H1 (cell line): ENCODE measurements at regions not wholly inside any gene's neighbourhood (a gene's known extent, or its start where the extent isn't known, plus 50 kb on each side); places are given as distances from the start of the nearest gene placed in this dataset.

Source experiments
- CTCF ChIA-PET: fragments of 300-600 bp; sonication (Branson Sonifier 250); formaldehyde crosslinking; loops from one replicate; lab custom pipeline; 2021; ENCODE audit not compliant: partially characterized antibody; lab: Charles Lee
- POLR2A ChIA-PET: fragments of 300-600 bp; sonication (Branson Sonifier 250); formaldehyde crosslinking; loops from one replicate; lab custom pipeline; 2021; ENCODE audit warnings: inconsistent platforms; ENCODE audit not compliant: partially characterized antibody; lab: Charles Lee
- DNase-seq, 2 experiments: peaks; one replicate each; pipeline versions ENCODE4 v3.0.0 to v3.0.0-alpha.2; 2010 to 2022; ENCODE audit warnings: low spot score in 2 of 2, low read depth in 1 of 2, mixed read lengths in 1 of 2
- FAIRE-seq: peaks from 2 replicates; lab custom pipeline; 2011; peaks lifted over from hg19 to GRCh38; lab: Jason Lieb, UNC
- H2AFZ ChIP-seq: 2 replicates; pipeline ENCODE4 v1.8.1; 2012; ENCODE audit warnings: low read length, inconsistent platforms
- H2AK5ac ChIP-seq: 2 replicates; pipeline ENCODE4 v1.6.1; 2013; ENCODE audit warnings: low read depth, low read length
- H2BK120ac ChIP-seq: replicated peaks from 2 replicates; pipeline ENCODE3; 2013; ENCODE audit warnings: low read depth, low read length, inconsistent platforms
- H2BK12ac ChIP-seq: 2 replicates; pipeline ENCODE4 v1.6.1; 2013; ENCODE audit warnings: low read depth, low read length
- H2BK15ac ChIP-seq: 2 replicates; pipeline ENCODE4 v1.6.1; 2013; ENCODE audit warnings: low read length
- H2BK20ac ChIP-seq: 2 replicates; pipeline ENCODE4 v1.6.1; 2013; ENCODE audit warnings: low read length
- H2BK5ac ChIP-seq: 2 replicates; pipeline ENCODE4 v1.6.1; 2013; ENCODE audit warnings: low read depth, low read length
- H3K14ac ChIP-seq: 2 replicates; pipeline ENCODE4 v1.6.1; 2013; ENCODE audit warnings: inconsistent platforms; ENCODE audit not compliant: insufficient read length
- H3K18ac ChIP-seq: 2 replicates; pipeline ENCODE4 v1.6.1; 2013; ENCODE audit warnings: low read length; ENCODE audit errors: extremely low read depth
- H3K23ac ChIP-seq: 2 replicates; pipeline ENCODE4 v1.6.1; 2013; ENCODE audit warnings: inconsistent platforms; ENCODE audit not compliant: insufficient read length
- H3K23me2 ChIP-seq: 2 replicates; pipeline ENCODE4 v1.6.1; 2013; ENCODE audit warnings: low read depth, low read length
- H3K27ac ChIP-seq: 2 replicates; pipeline ENCODE4 v1.6.1; 2011; ENCODE audit warnings: low read depth, low read length, inconsistent platforms
- H3K27me3 ChIP-seq, 4 experiments: replicated peaks in 1 of 4; 1 replicate in 1 of 4; 2 replicates in 3 of 4; pipeline versions ENCODE4 v1.6.1 to v1.8.1; 2011 to 2013; ENCODE audit warnings: low read length in 3 of 4, mild to moderate bottlenecking in 3 of 4, inconsistent platforms in 2 of 4, mixed read lengths in 2 of 4, moderate library complexity in 1 of 4; ENCODE audit not compliant: control insufficient read depth in 3 of 4, insufficient read depth in 3 of 4; ENCODE audit errors: extremely low read depth in 1 of 4
- H3K36me3 ChIP-seq, 4 experiments: 2 replicates each; pipeline versions ENCODE4 v1.6.1 to v1.8.1; 2011 to 2013; ENCODE audit warnings: mild to moderate bottlenecking in 4 of 4, low read length in 3 of 4, moderate library complexity in 2 of 4, control low read depth in 1 of 4, inconsistent platforms in 1 of 4; ENCODE audit not compliant: insufficient read depth in 4 of 4, control insufficient read depth in 2 of 4
- H3K4ac ChIP-seq: replicated peaks from 2 replicates; pipeline ENCODE3; 2013; ENCODE audit warnings: low read length, low read depth, mixed read lengths, inconsistent platforms; ENCODE audit not compliant: insufficient read length
- H3K4me1 ChIP-seq, 4 experiments: replicated peaks in 1 of 4; 1 replicate in 1 of 4; 2 replicates in 3 of 4; pipeline versions ENCODE4 v1.6.1 to v1.8.1; 2011 to 2013; ENCODE audit warnings: low read length in 3 of 4, inconsistent platforms in 2 of 4, mixed read lengths in 1 of 4; ENCODE audit not compliant: insufficient read depth in 4 of 4, control insufficient read depth in 3 of 4
- H3K4me2 ChIP-seq, 2 experiments: 2 replicates each; pipeline versions ENCODE4 v1.6.1 to v1.8.1; 2011 to 2013; ENCODE audit warnings: low read depth in 2 of 2, low read length in 2 of 2, control low read depth in 1 of 2, inconsistent platforms in 1 of 2, mild to moderate bottlenecking in 1 of 2; ENCODE audit not compliant: insufficient read depth in 1 of 2
- H3K4me3 ChIP-seq, 4 experiments: fragments of 200-600, 300-600 bp in 1 of 4; sonication (generic), shearing (Covaris generic), sonication (Bioruptor Twin) in 1 of 4; 2 replicates each; pipeline versions ENCODE4 v1.5.1 to v1.8.1; 2011 to 2016; ENCODE audit warnings: low read length in 4 of 4, low read depth in 3 of 4, control low read depth in 2 of 4, inconsistent platforms in 2 of 4, mild to moderate bottlenecking in 2 of 4, mixed read lengths in 1 of 4, moderate library complexity in 1 of 4; ENCODE audit not compliant: insufficient read depth in 2 of 4; ENCODE audit errors: extremely low read depth in 1 of 4
- H3K56ac ChIP-seq: replicated peaks from 2 replicates; pipeline ENCODE3; 2013; ENCODE audit warnings: low read depth, mild to moderate bottlenecking, mixed read lengths, low read length, inconsistent platforms; ENCODE audit not compliant: insufficient read length
- H3K79me1 ChIP-seq: 2 replicates; pipeline ENCODE4 v1.6.1; 2013; ENCODE audit warnings: low read depth, low read length, control low read depth
- H3K79me2 ChIP-seq, 2 experiments: 2 replicates each; pipeline versions ENCODE4 v1.6.1 to v1.8.1; 2012 to 2013; ENCODE audit warnings: low read length in 2 of 2, mild to moderate bottlenecking in 2 of 2, inconsistent platforms in 1 of 2; ENCODE audit not compliant: insufficient read depth in 2 of 2, control insufficient read depth in 1 of 2
- H3K9ac ChIP-seq, 4 experiments: replicated peaks in 1 of 4; 1 replicate in 1 of 4; 2 replicates in 3 of 4; pipeline versions ENCODE4 v1.6.1 to v1.8.1; 2011 to 2013; ENCODE audit warnings: low read depth in 3 of 4, low read length in 3 of 4, control low read depth in 2 of 4, mild to moderate bottlenecking in 2 of 4, moderate library complexity in 2 of 4, inconsistent platforms in 1 of 4; ENCODE audit errors: extremely low read depth in 1 of 4
- H3K9me3 ChIP-seq, 2 experiments: 2 replicates each; pipeline versions ENCODE4 v1.6.1 to v1.8.1; 2012 to 2013; ENCODE audit warnings: mild to moderate bottlenecking in 2 of 2, moderate library complexity in 2 of 2, control low read depth in 1 of 2, inconsistent platforms in 1 of 2, low read depth in 1 of 2, low read length in 1 of 2, mixed read lengths in 1 of 2; ENCODE audit not compliant: insufficient read depth in 2 of 2
- H4K20me1 ChIP-seq, 2 experiments: replicated peaks in 1 of 2; 2 replicates each; pipeline versions ENCODE3 to v1.8.1; 2011 to 2013; ENCODE audit warnings: inconsistent platforms in 2 of 2, low read length in 2 of 2, mild to moderate bottlenecking in 1 of 2; ENCODE audit not compliant: insufficient read depth in 2 of 2, control insufficient read depth in 1 of 2
- H4K5ac ChIP-seq: 2 replicates; pipeline ENCODE4 v1.6.1; 2013; ENCODE audit warnings: low read length, low read depth, mixed read lengths, inconsistent platforms; ENCODE audit not compliant: insufficient read length
- H4K8ac ChIP-seq: 2 replicates; pipeline ENCODE4 v1.8.0; 2013; ENCODE audit warnings: mild to moderate bottlenecking, moderate library complexity, low read length, inconsistent platforms; ENCODE audit not compliant: insufficient read depth; ENCODE audit errors: extremely low read depth
- H4K91ac ChIP-seq: replicated peaks from 2 replicates; pipeline ENCODE3; 2013; ENCODE audit warnings: low read length, mixed read lengths, inconsistent platforms; ENCODE audit not compliant: insufficient read length
- CTBP2 ChIP-seq: IDR thresholded peaks from 2 replicates; pipeline ENCODE4 v1.7.0; 2011; ENCODE audit warnings: borderline replicate concordance, mild to moderate bottlenecking, moderate library complexity, mixed read lengths, low read length; ENCODE audit not compliant: insufficient read depth, insufficient read length
- EGR1 ChIP-seq: IDR thresholded peaks from 2 replicates; pipeline ENCODE4 v1.6.1; 2011; ENCODE audit warnings: low read depth, low read length, borderline replicate concordance
- SIRT6 ChIP-seq: IDR thresholded peaks from one replicate; pipeline ENCODE4 v1.7.1; 2012; ENCODE audit warnings: low read length, inconsistent platforms
- TEAD4 ChIP-seq: IDR thresholded peaks from 2 replicates; pipeline ENCODE4 v1.6.1; 2012; ENCODE audit warnings: low read depth, low read length, inconsistent platforms, mixed read lengths
- WGBS, 2 experiments: shearing (Covaris generic) in 1 of 2; methylation state at CpG; one replicate each; pipeline versions ENCODE4 v1.1.6 to v1.1.7; 2013 to 2015; ENCODE audit warnings: low lambda C conversion rate in 2 of 2, mixed read lengths in 2 of 2, inconsistent platforms in 1 of 2, low coverage in 1 of 2, missing lambda C conversion rate in 1 of 2; ENCODE audit not compliant: insufficient replicate concordance in 2 of 2, insufficient coverage in 1 of 2, insufficient read length in 1 of 2; ENCODE audit errors: extremely low coverage in 1 of 2, missing lambda C conversion rate in 1 of 2; 5-methylcytosine and 5-hydroxymethylcytosine counted together

DNA sequence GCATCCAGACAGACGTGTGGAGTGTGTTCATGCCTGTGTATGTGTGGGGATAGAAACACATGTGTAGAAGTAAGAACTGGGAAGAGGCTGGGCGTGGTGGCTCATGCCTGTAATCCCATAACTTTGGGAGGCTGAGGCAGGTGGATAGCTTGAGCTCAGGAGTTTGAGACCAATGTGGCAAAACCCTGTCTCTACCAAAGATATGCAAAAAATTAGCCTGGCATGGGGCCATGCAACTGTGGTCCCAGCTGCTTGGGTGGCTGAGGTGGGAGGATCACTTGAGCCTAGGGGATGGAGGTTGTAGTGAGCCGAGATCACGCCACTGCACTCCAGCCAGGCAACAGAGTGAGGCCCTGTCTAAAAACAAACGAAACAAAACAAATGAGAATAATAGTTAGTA, 1166.6 kb downstream of the TBC1D22A start:
- WGBS, 2 experiments, result 84% methylated on average over 5 of the region's 5 CpGs; no CpG with 5 or more reads in 1 of the 2 experiments
- FAIRE-seq, result no peak

More for the DNA sequence above, 1166.6 kb downstream of the TBC1D22A start:
- H3K14ac ChIP-seq, result no peak overlapping the region
- no peak overlapping the region for H3K18ac ChIP-seq
- no peak overlapping the region for H3K4me2 ChIP-seq
- H2BK120ac ChIP-seq, result no peak overlapping the region
- H3K56ac ChIP-seq, result no peak overlapping the region
- no peak overlapping the region for H3K9ac ChIP-seq
- no peak overlapping the region for H4K5ac ChIP-seq
- H4K20me1 ChIP-seq, result no peaks in the 10 kb centered on the region
- no peak overlapping the region for H2AFZ ChIP-seq
- H3K27me3 ChIP-seq, result no peaks in the 10 kb centered on the region; a peak in 1 of 7 replicates
- ChIA-PET POLR2A (no interaction called here), CTCF (no interaction called here)
- H3K79me2 ChIP-seq, result no peaks in the 10 kb centered on the region
- H3K23me2 ChIP-seq, result no peaks in the 10 kb centered on the region
- H3K4me1 ChIP-seq, result no peaks in the 10 kb centered on the region
- no peak for DNase-seq
- no peak overlapping the region for H2BK20ac ChIP-seq
- H2BK5ac ChIP-seq, result no peak overlapping the region
- H3K36me3 ChIP-seq, result no peaks in the 10 kb centered on the region; a peak in 1 of 8 replicates
- no peaks in the 10 kb centered on the region for H3K79me1 ChIP-seq
- no peak overlapping the region for H4K8ac ChIP-seq
- no peak overlapping the region for H2AK5ac ChIP-seq
- H3K9me3 ChIP-seq, result peaks cover 52 to 77% of the 10 kb centered on the region in 2 experiments
- no peak overlapping the region for H3K23ac ChIP-seq
- no peak overlapping the region for H3K4me3 ChIP-seq
- no peak overlapping the region for H2BK12ac ChIP-seq
- H3K27ac ChIP-seq, result no peak overlapping the region
- no peak overlapping the region for H2BK15ac ChIP-seq
- no peak overlapping the region for H3K4ac ChIP-seq
- TF ChIP-seq EGR1 (no peak), CTBP2 (no peak), SIRT6 (no peak), TEAD4 (no peak)
- no peak overlapping the region for H4K91ac ChIP-seq
